HG03565 (cell line): ENCODE measurements at regions not wholly inside any gene's neighbourhood (a gene's known extent, or its start where the extent isn't known, plus 50 kb on each side); places are given as distances from the start of the nearest gene placed in this dataset.
A peak's percentile ranks its signal among the peaks of the same experiment; 100 is the strongest.
"Not testable (repeated sequence)": the region's sequence is repeated elsewhere in the genome, so short reads cannot be mapped to it uniquely, and the experiment has no call there.

Experiments
- ATAC-seq: cut with Tn5 transposase; IDR thresholded peaks from one replicate; pipeline ENCODE4 v1.9.1; 2021; ENCODE audit warnings: mild to moderate bottlenecking, moderate library complexity; ENCODE audit not compliant: unreplicated experiment

DNA sequence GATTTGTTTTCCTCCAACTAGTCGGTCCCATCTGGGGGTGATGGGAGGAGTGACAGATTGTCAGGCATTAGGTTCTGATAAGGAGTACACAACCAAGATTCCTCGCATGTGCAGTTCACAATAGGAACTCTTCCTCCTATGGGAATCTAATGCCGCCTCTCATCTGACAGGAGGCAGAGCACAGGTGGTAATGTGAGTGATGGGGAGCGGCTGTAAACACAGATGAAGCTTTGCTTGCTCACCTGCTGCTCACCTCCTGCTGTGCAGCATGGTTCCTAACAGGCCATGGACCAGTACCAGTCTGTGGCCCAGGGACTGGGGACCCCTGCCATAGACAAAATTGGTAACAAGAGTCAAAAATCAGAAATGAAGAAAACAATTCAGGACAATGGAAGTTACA lies 173.3 kb upstream of the HMHB1 start:
- no peak for ATAC-seq

DNA sequence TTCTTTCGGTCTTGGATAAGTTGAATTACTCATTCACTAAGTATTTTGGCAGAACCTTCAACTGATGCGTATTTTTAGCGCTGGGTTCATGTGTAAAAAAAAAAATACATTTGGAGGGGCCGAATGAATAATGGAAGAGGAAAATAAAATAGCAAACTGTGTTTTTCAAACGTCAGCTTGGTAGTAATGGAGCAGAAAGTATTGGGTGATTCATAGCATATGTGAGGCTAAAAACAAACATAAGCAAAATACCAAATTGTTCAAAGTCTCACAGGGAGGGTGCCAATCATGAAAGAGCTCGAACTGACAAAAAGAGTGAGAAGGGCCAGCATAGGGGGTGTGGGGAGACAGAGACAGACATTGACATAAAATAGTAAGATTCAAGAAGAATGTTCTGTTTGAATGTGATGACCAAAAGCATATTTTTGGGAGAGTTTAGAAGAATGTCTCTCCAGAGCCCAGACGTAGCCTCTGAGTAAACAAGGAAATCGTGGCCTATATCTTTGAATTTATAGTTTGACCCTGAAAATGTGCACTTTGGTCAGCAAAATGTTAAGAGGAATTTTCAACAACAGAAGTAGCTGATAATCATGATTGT lies 174.9 kb upstream of the HMHB1 start:
- no peak for ATAC-seq

GRCh38 chr5:143635888-143636287 lies 176.1 kb upstream of the HMHB1 start:
- no peak for ATAC-seq

GRCh38 chr5:143635146-143635752 lies 176.7 kb upstream of the HMHB1 start:
- no peak for ATAC-seq

GRCh38 chr5:143634689-143635088 lies 177.3 kb upstream of the HMHB1 start:
- no peak for ATAC-seq

DNA sequence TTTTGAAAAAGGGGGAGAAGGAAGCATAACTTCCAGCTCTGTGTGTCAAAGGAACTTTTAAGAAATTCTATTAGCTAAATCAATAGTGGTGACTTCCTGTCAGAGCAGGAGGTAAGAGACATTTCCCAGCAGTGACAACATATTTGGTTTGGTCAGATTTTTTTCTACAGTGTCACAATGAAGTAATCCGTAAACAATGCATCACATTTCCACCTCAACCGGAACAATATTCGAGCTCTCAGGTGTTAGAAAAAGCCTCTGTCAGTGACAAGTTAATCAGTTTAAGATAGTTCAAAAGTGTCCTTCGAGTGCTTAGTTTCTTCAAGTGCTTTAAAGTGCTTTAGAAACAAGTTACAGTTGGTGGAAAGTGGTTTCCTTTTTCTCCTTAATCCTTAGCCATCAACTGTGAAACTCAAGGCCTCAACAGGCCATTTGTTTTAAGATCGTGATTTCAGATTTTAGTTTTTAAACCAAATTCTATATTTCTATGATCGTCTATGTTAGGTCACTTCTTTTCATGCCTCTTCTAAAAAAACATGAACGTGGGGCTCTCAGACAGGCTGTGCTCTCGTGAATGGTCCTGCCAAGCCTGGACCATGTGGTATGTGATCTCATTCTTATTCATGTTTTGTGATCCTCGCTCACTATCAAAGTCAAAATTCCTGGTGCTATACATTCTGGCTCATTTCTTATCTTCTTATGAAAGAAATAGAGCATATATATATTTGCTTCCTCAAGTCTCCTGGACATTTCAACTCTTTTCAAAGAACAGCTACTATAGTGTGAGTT lies 181.9 kb upstream of the HMHB1 start:
- no peak for ATAC-seq

DNA sequence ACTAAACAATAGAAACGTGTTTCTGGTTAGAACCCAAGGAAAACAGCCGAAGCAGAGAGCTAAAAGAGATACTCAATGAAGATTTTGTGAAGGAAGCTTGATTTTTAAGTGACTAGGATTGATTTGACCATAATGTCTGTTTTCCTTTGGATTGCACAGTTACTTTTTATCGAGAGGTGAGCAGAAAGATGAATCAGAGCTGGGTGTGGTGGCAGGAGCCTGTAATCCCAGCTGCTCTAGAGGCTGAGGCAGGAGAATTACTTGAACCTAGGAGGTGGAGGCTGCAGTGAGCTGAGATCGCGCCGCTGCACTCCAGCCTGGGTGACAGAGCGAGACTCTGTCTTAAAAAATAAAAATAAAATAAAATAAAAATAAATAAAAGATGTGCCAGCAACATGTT lies 186.9 kb upstream of the HMHB1 start:
- ATAC-seq: not testable (repeated sequence)

DNA sequence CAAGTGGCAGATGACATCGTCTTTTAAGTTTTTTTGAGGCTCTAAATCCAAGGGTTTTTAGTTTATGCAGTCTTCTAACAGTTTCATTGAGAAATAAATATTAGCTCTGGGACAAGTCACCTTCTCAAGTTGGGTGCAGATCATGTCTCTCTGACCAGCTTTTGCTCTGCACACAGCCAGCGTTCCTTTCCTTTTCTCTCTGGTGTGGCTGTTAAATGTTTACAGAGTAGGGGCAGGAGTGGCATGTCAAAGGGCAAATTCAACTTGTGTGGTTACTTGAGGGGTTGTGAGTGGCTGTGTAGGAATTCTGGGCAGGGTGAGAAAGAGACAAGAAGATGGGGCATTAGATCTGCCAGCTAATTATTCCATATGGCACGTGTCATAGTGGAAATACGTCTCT lies 187.5 kb upstream of the HMHB1 start:
- no peak for ATAC-seq

DNA sequence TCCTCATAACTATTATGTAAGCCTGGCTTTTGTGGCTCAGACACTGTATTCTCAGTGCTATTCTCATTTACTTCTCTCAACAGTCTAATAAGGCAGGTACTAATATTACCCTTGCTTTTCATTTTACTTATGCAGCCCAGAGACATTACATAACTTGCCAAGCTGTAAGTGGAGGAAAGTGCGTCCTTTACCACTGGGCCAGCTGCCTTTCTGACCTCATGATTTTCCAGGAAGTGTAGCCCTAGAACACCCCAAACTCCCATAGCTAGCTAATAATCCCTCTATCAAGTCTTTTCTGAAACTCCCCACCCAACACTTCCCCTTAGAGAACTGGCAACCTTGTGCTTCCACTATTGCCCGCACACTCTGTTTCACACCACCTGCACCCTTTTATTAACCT lies 192.9 kb upstream of the HMHB1 start:
- no peak for ATAC-seq

GRCh38 chr5:143618141-143618540 lies 193.8 kb upstream of the HMHB1 start:
- ATAC-seq: no peak

GRCh38 chr5:143614831-143615230 lies 197.1 kb upstream of the HMHB1 start:
- no peak for ATAC-seq

GRCh38 chr5:143613329-143613728 lies 198.6 kb upstream of the HMHB1 start:
- peak; percentile 78 for ATAC-seq

- no peak for ATAC-seq
These were observed 201.0 kb upstream of the HMHB1 start for GRCh38 chr5:143610946-143611345.

- peak; percentile 84 for ATAC-seq
These were observed 202.7 kb upstream of the NR3C1 start for GRCh38 chr5:143606043-143606752.

DNA sequence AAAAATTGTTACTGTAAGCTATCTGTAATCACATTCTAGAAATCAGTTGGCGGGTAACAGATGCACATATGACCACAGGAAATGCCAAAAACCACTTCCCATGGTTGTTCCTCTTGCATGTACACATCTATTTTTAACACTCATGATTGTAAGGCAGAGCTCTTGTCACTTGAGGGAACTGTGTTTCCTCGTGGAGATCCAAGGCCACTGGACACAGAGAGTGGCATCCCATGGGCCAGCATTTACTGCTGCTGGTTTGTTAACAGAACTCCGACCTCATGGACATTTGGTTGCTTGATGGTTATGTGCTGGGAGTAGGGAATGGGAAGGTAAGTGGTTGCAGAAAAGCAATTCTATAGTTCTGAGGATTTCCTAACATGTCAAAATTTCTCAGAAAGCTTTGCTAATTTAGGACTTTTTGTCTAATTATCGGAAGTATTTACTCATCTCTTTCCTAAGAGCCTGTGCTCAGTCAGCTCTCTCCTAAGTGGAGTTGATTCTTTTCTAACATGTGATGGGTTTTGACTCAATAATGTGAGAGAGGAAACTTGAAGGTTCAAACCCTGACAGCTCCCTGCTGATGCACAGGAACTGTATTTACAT lies 202.0 kb upstream of the NR3C1 start:
- ATAC-seq: peak; percentile 53

DNA sequence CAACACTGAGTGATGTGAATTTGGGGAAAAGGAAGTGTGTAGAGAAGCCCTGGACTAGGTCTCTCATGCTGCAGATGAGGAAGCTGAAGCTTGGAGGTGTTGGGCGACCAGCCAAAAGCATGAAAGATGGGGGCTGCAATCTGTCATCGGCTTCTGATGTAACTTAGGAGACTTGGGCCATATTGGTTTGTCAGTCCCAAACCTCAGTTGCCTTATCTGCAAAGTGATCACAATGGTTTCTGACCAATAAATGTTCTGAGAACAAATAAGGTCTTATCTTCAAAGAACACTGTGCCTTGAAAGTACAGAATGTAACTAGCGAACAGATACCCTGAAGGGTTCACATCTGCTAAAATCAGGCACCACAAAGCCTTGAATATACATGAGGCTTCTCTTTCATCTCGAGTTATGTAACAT lies 198.4 kb upstream of the NR3C1 start:
- no peak for ATAC-seq

- no peak for ATAC-seq
These were observed 197.9 kb upstream of the NR3C1 start for GRCh38 chr5:143601357-143601756.

DNA sequence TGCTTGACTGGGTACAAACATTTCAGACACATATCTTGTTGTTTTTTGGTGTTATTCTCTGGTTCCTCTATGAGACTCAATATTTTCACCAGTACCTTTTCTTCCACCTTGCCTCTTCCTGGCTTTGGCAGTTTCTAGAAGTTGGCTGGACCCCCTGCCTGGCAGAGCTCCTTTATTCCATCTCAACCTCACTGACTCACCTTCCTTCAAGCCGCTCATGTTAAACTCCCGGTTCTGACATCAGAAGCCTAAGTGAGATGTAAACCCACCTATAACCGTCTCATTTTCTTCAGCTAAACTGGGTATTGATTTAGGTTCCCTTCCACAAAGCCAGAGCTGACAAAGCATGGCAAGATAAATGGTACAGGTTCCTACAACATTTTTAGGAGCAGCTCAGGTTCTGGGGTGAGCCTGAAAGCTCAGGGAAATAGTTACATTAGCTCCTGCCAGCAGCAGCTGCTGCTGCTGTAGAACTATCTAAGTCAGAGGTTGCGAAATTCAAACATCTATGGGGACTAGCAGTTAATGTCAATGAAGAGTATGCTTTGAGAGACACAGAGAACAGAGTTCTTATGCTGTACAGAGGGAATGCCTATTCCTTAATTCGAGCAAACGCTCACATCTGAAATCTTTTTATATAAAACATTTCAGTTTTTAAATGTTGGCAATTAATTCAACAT lies 197.1 kb upstream of the NR3C1 start:
- ATAC-seq: no peak

DNA sequence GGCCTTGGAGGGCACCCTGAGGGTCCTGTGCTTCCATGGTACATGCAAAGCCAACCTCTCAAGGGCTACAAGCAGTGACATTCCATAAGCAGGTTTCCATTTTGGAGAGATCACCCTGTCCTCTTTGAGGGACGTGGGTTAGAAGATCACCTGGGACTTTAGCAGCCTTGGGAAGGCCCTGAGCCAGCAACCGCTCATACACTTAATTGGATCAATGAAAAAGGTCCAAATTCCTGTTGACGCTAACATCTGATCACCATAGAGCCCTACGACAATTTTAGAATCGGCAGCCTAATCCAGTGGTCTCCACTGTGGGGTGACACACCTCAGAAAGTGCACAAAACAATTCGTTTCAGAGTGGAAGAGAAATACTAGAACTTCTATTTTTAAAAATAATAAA lies 196.0 kb upstream of the NR3C1 start:
- no peak for ATAC-seq

- ATAC-seq: no peak
These were observed 193.3 kb upstream of the NR3C1 start for GRCh38 chr5:143596824-143597223.
